Endothelial cell of umbilical vein (primary cell): ENCODE measurements at regions not wholly inside any gene's neighbourhood (a gene's known extent, or its start where the extent isn't known, plus 50 kb on each side); places are given as distances from the start of the nearest gene placed in this dataset.

Experiments
- BruUV-seq: library from RNA; stranded (reverse); fragments of 400-500 nt; replicated peaks from 2 replicates; lab custom pipeline; 2021; lab: Mats Ljungman, UMichigan
- CTCF ChIA-PET: fragments of 300-600, 350-600 bp; sonication (Branson Sonifier 250); formaldehyde crosslinking; loops from one replicate; lab custom pipeline; 2021; ENCODE audit warnings: antibody characterized with exemption, inconsistent platforms; lab: Charles Lee
- POLR2A ChIA-PET: fragments of 300-600, 350-600 bp; sonication (Branson Sonifier 250); formaldehyde crosslinking; loops from one replicate; lab custom pipeline; 2021; ENCODE audit warnings: antibody characterized with exemption, inconsistent platforms; lab: Charles Lee
- DNase-seq: peaks from one replicate; pipeline ENCODE4 v3.0.0-alpha.2; 2011; ENCODE audit warnings: low read depth, low spot score
- FAIRE-seq: peaks from 2 replicates; lab custom pipeline; 2011; peaks lifted over from hg19 to GRCh38; lab: Jason Lieb, UNC
- H2AFZ ChIP-seq: 2 replicates; pipeline ENCODE4 v1.6.0; 2012; ENCODE audit warnings: low read depth, low read length, control low read depth, inconsistent platforms
- H3K27ac ChIP-seq: 2 replicates; pipeline ENCODE4 v1.5.1; 2011; ENCODE audit warnings: low read depth, mild to moderate bottlenecking, control low read depth, low read length, moderate library complexity; ENCODE audit not compliant: insufficient read depth
- H3K27me3 ChIP-seq, 2 experiments: 2 replicates each; pipeline versions ENCODE4 v1.6.0 to v1.6.1; 2011; ENCODE audit warnings: low read length in 2 of 2, mixed read lengths in 1 of 2; ENCODE audit not compliant: control insufficient read depth in 2 of 2, insufficient read depth in 2 of 2
- H3K36me3 ChIP-seq, 2 experiments: 2 replicates in 1 of 2; 3 replicates in 1 of 2; pipeline ENCODE4 v1.5.1; 2011; ENCODE audit warnings: low read length in 2 of 2, mild to moderate bottlenecking in 1 of 2, moderate library complexity in 1 of 2; ENCODE audit not compliant: control insufficient read depth in 2 of 2, insufficient read depth in 2 of 2; ENCODE audit errors: extremely low read depth in 1 of 2
- H3K4me1 ChIP-seq: 3 replicates; pipeline ENCODE4 v1.5.1; 2011; ENCODE audit warnings: mild to moderate bottlenecking, low read length; ENCODE audit not compliant: control insufficient read depth, insufficient read depth; ENCODE audit errors: extremely low read depth
- H3K4me2 ChIP-seq: 2 replicates; pipeline ENCODE4 v1.6.1; 2011; ENCODE audit warnings: low read length, control low read depth, mixed read lengths; ENCODE audit not compliant: insufficient read depth
- H3K4me3 ChIP-seq, 3 experiments: fragments of 200-600 bp in 1 of 3; sonication (generic), shearing (Covaris generic) in 1 of 3; replicated peaks in 1 of 3; 2 replicates each; pipeline ENCODE4 v1.5.1; 2011 to 2016; ENCODE audit warnings: control low read depth in 3 of 3, low read length in 3 of 3, mild to moderate bottlenecking in 2 of 3, inconsistent platforms in 1 of 3, low read depth in 1 of 3, moderate library complexity in 1 of 3; ENCODE audit not compliant: insufficient read depth in 1 of 3
- H3K79me2 ChIP-seq: 2 replicates; pipeline ENCODE4 v1.6.0; 2012; ENCODE audit warnings: low read length, inconsistent platforms; ENCODE audit not compliant: control insufficient read depth, insufficient read depth
- H3K9ac ChIP-seq: replicated peaks from 2 replicates; pipeline ENCODE3; 2011; ENCODE audit warnings: low read length, control low read depth; ENCODE audit not compliant: insufficient read depth; ENCODE audit errors: extremely low read depth
- H3K9me1 ChIP-seq: replicated peaks from 3 replicates; pipeline ENCODE4 v1.6.0; 2011; ENCODE audit warnings: mild to moderate bottlenecking, low read length; ENCODE audit not compliant: control insufficient read depth, insufficient read depth; ENCODE audit errors: extremely low read depth
- H3K9me3 ChIP-seq: replicated peaks from 2 replicates; pipeline ENCODE4 v1.5.1; 2012; ENCODE audit warnings: low read length, inconsistent platforms; ENCODE audit not compliant: control insufficient read depth, insufficient read depth
- H4K20me1 ChIP-seq: replicated peaks from 2 replicates; pipeline ENCODE3; 2011; ENCODE audit warnings: mild to moderate bottlenecking, low read length; ENCODE audit not compliant: control insufficient read depth, insufficient read depth; ENCODE audit errors: extremely low read depth
- CTCF ChIP-seq, 2 donors: IDR thresholded peaks; 1 replicate in 1 of 2; 2 replicates in 1 of 2; pipeline ENCODE4 v1.5.1; 2011; ENCODE audit warnings: low read length in 2 of 2, mild to moderate bottlenecking in 2 of 2, moderate library complexity in 2 of 2, control low read depth in 1 of 2, inconsistent platforms in 1 of 2, low read depth in 1 of 2; ENCODE audit not compliant: insufficient read depth in 1 of 2; ENCODE audit errors: extremely low read depth in 1 of 2
- EZH2 ChIP-seq: IDR thresholded peaks from 2 replicates; pipeline ENCODE4 v1.6.1; 2012; ENCODE audit warnings: borderline replicate concordance, low read depth, mild to moderate bottlenecking, moderate library complexity, low read length, inconsistent platforms; ENCODE audit not compliant: severe bottlenecking
- FOS ChIP-seq: IDR thresholded peaks from 2 replicates; pipeline ENCODE4 v1.6.1; 2011; ENCODE audit warnings: mild to moderate bottlenecking, low read length, moderate library complexity, borderline replicate concordance; ENCODE audit not compliant: insufficient read depth
- GATA2 ChIP-seq: IDR thresholded peaks from 2 replicates; pipeline ENCODE4 v1.7.0; 2011; ENCODE audit warnings: low read depth, mild to moderate bottlenecking, moderate library complexity, mixed read lengths, low read length; ENCODE audit not compliant: insufficient read length, insufficient read depth
- JUN ChIP-seq: IDR thresholded peaks from 2 replicates; pipeline ENCODE4 v1.6.1; 2011; ENCODE audit warnings: borderline replicate concordance, low read depth; ENCODE audit not compliant: insufficient read length, insufficient read depth
- MAX ChIP-seq: IDR thresholded peaks from 2 replicates; pipeline ENCODE4 v1.6.1; 2011; ENCODE audit not compliant: insufficient read depth, insufficient read length
- MYC ChIP-seq: IDR thresholded peaks from one replicate; pipeline ENCODE4 v1.6.1; 2011; ENCODE audit warnings: mild to moderate bottlenecking, low read depth, low read length
- POLR2A ChIP-seq: IDR thresholded peaks from 2 replicates; pipeline ENCODE4 v1.6.1; 2012; ENCODE audit warnings: low read depth, mild to moderate bottlenecking, control low read depth, low read length
- POLR2AphosphoS5 ChIP-seq: IDR thresholded peaks from 2 replicates; pipeline ENCODE4 v1.6.1; 2012; ENCODE audit warnings: low read depth, mild to moderate bottlenecking, control low read depth, low read length, moderate library complexity; ENCODE audit not compliant: insufficient read depth
- dilution Hi-C: fragments of 300-500 bp; cut with MboI; formaldehyde crosslinking; loops from one replicate; pipeline ENCODE4 v1.15.0; 2019; ENCODE audit warnings: low sequenced_read_pairs; ENCODE audit not compliant: extremely low pct_ligation_motif_present
- intact Hi-C: fragments of 100-400 bp; cut with micrococcal nuclease; formaldehyde crosslinking; loops from one replicate; pipeline ENCODE4 v1.10.0; 2022

GRCh38 chr3:193787496-193787870 lies 194.5 kb downstream of the OPA1 start:
- H3K4me3 ChIP-seq = no peak overlapping the region
- H2AFZ ChIP-seq = no peak overlapping the region
- H3K79me2 ChIP-seq = no peaks in the 10 kb centered on the region
- H4K20me1 ChIP-seq = no peaks in the 10 kb centered on the region
- ChIA-PET POLR2A (no interaction called here), CTCF (interaction anchor here (0.7 to 3.9 kb wide), 4 partner anchors 17 to 529 kb away, joined by 3 to 43 read pairs (median 25); partner anchors contain the start of gene HES1)
- intact Hi-C loops = no loop called here
- H3K9ac ChIP-seq = no peak overlapping the region
- no peaks in the 10 kb centered on the region for H3K36me3 ChIP-seq
- peaks cover 0 to 1% of the 10 kb centered on the region in 2 experiments for H3K27me3 ChIP-seq
- BruUV-seq = no TSS peak
- no peaks in the 10 kb centered on the region for H3K9me1 ChIP-seq
- FAIRE-seq (no peak), DNase-seq (no peak)
- H3K4me1 ChIP-seq = peaks cover 7% of the 10 kb centered on the region
- dilution Hi-C loops = no loop called here
- H3K9me3 ChIP-seq = no peaks in the 10 kb centered on the region
- no peak overlapping the region for H3K4me2 ChIP-seq
- TF ChIP-seq CTCF (IDR thresholded peaks at IDR 0.05; ENCODE audit: extremely low read depth in 1 of 2, insufficient read depth in 1 of 2, low read depth in 1 of 2, low read length in 2 of 2) (no peak), MAX (no peak), JUN (no peak), GATA2 (no peak), POLR2AphosphoS5 (no peak), POLR2A (no peak), FOS (no peak), MYC (no peak), EZH2 (no peak)
- H3K27ac ChIP-seq = no peak overlapping the region
